GM12878 (cell line): ENCODE measurements at regions not wholly inside any gene's neighbourhood (a gene's known extent, or its start where the extent isn't known, plus 50 kb on each side); places are given as distances from the start of the nearest gene placed in this dataset.

Experiments
- ATAC-seq: fragments of 200-7000 bp; cut with Tn5 transposase; 3 replicates; pipeline ENCODE4 v1.9.1; 2020; ENCODE audit warnings: mild to moderate bottlenecking, moderate library complexity
- BruUV-seq: library from RNA; stranded (reverse); fragments of 400-500 nt; replicated peaks from 2 replicates; lab custom pipeline; 2021; lab: Mats Ljungman, UMichigan
- CTCF ChIA-PET: fragments of 300-600 bp; sonication (Branson Sonifier 250); formaldehyde crosslinking; extraction: SDS; loops from one replicate; lab custom pipeline; 2021; ENCODE audit warnings: inconsistent platforms; lab: Yijun Ruan, JAX
- POLR2A ChIA-PET: fragments of 350-600 bp; formaldehyde crosslinking; extraction: SDS; loops from one replicate; lab custom pipeline; 2021; ENCODE audit warnings: inconsistent platforms; lab: Charles Lee
- RAD21 ChIA-PET: fragments of 300-600 bp; sonication (Branson Sonifier 250); formaldehyde crosslinking; loops from one replicate; lab custom pipeline; 2023; ENCODE audit warnings: antibody characterized with exemption; ENCODE audit not compliant: unreplicated experiment; lab: Charles Lee
- SMC1A ChIA-PET: fragments of 300-600 bp; sonication (Branson Sonifier 250); formaldehyde crosslinking; loops from one replicate; lab custom pipeline; 2023; ENCODE audit not compliant: unreplicated experiment, uncharacterized antibody; lab: Charles Lee
- DNase-seq: peaks from one replicate; pipeline ENCODE4 v3.0.0-alpha.2; 2011; ENCODE audit warnings: low read depth, low spot score
- FAIRE-seq: peaks from 3 replicates; lab custom pipeline; 2011; peaks lifted over from hg19 to GRCh38; lab: Jason Lieb, UNC
- H2AFZ ChIP-seq: 2 replicates; pipeline ENCODE4 v1.6.0; 2011; ENCODE audit warnings: low read depth, low read length, control low read depth; ENCODE audit not compliant: control insufficient read depth
- H3K27ac ChIP-seq: 2 replicates; pipeline ENCODE4 v1.5.1; 2011; ENCODE audit warnings: control low read depth; ENCODE audit not compliant: control insufficient read depth, insufficient read depth
- H3K27me3 ChIP-seq, 2 experiments: replicated peaks in 1 of 2; 2 replicates each; pipeline versions ENCODE4 v1.6.0 to v1.6.1; 2011; ENCODE audit warnings: low read length in 1 of 2; ENCODE audit not compliant: control insufficient read depth in 2 of 2, insufficient read depth in 2 of 2
- H3K36me3 ChIP-seq, 2 experiments: 2 replicates each; pipeline ENCODE4 v1.5.1; 2011; ENCODE audit warnings: low read length in 1 of 2; ENCODE audit not compliant: control insufficient read depth in 2 of 2, insufficient read depth in 2 of 2
- H3K4me1 ChIP-seq: 2 replicates; pipeline ENCODE4 v1.6.1; 2011; ENCODE audit warnings: mild to moderate bottlenecking, low read length, moderate library complexity, mixed read lengths; ENCODE audit not compliant: control insufficient read depth, insufficient read depth
- H3K4me2 ChIP-seq: 2 replicates; pipeline ENCODE4 v1.6.0; 2011; ENCODE audit warnings: control low read depth; ENCODE audit not compliant: control insufficient read depth, insufficient read depth
- H3K4me3 ChIP-seq: fragments of 200-600 bp; sonication (generic); 2 replicates; pipeline ENCODE4 v1.5.1; 2016
- H3K79me2 ChIP-seq: 2 replicates; pipeline ENCODE4 v1.6.0; 2011; ENCODE audit warnings: low read length; ENCODE audit not compliant: control insufficient read depth, insufficient read depth
- H3K9ac ChIP-seq: 2 replicates; pipeline ENCODE4 v1.8.0; 2011; ENCODE audit warnings: low read length, control low read depth, mixed read lengths; ENCODE audit not compliant: control insufficient read depth, insufficient read depth
- H3K9me3 ChIP-seq: replicated peaks from 3 replicates; pipeline ENCODE4 v1.5.1; 2011; ENCODE audit warnings: mild to moderate bottlenecking, low read length; ENCODE audit not compliant: control insufficient read depth, insufficient read depth
- H4K20me1 ChIP-seq: 2 replicates; pipeline ENCODE4 v1.6.0; 2011; ENCODE audit not compliant: control insufficient read depth, insufficient read depth
- BACH1 ChIP-seq: fragments of 450-650 bp; IDR thresholded peaks from 2 replicates; pipeline ENCODE4 v1.6.1; 2017; ENCODE audit warnings: mild to moderate bottlenecking, borderline replicate concordance
- JUND ChIP-seq: IDR thresholded peaks from 2 replicates; pipeline ENCODE4 v1.6.1; 2012; ENCODE audit warnings: low read depth, mild to moderate bottlenecking, low read length, improper control_type of control experiment, moderate library complexity
- RELA ChIP-seq: fragments of 450-650 bp; IDR thresholded peaks from 2 replicates; pipeline ENCODE4 v1.8.0; 2014; ENCODE audit warnings: borderline replicate concordance; ENCODE audit not compliant: partially characterized antibody
- SRF ChIP-seq, 2 experiments: IDR thresholded peaks; 2 replicates each; pipeline ENCODE4 v1.6.1; 2011; ENCODE audit warnings: low read depth in 2 of 2, low read length in 2 of 2, mild to moderate bottlenecking in 1 of 2, moderate library complexity in 1 of 2
- WGBS: methylation state at CpG from one replicate; pipeline ENCODE4 v1.1.6; 2016; ENCODE audit warnings: low lambda C conversion rate; ENCODE audit not compliant: insufficient replicate concordance, insufficient coverage; ENCODE audit errors: missing lambda C conversion rate; 5-methylcytosine and 5-hydroxymethylcytosine counted together
- in situ Hi-C: fragments of 300-500 bp; cut with MboI; formaldehyde crosslinking; loops from 9 replicates; pipeline ENCODE4 v1.14.3; 2018; ENCODE audit warnings: mixed read lengths
- intact Hi-C: fragments of 100-400 bp; cut with micrococcal nuclease; formaldehyde crosslinking; loops from one replicate; pipeline ENCODE4 v1.14.2; 2022; ENCODE audit not compliant: unreplicated experiment
- TF ChIP-seq, protein P1 (sequence below): fragments of 150-350 bp; IDR thresholded peaks from 2 replicates; pipeline ENCODE4 v1.6.1; 2016; ENCODE audit warnings: low read depth, low read length

DNA sequence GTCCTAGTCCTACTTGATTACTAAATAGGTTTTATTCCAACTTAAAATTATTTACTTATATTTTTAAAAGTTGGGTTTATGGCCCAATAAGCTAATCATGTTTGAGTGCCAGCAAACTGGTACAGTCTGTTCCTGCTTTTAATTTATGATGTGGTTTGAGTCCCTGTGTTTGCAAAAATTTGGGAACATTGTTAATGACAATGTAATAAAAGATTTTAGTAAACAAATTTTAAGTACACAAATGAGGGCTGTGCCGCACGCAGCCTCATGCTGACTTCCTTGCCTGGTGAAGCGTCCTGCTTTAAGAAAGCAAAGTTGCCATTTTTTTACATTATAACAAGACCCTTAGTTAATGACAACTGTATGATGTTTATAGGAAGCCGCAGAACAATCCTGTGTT is 96.8 kb upstream of the MAP1B start:
- no peaks in the 10 kb centered on the region; a peak in 1 of 4 replicates for H3K27me3 ChIP-seq
- FAIRE-seq (no peak), ATAC-seq (no peak), DNase-seq (no peak)
- SMC1A ChIA-PET: no interaction called here
- H2AFZ ChIP-seq: no peak overlapping the region
- WGBS: 65% methylated on average over 4 of the region's 4 CpGs
- H4K20me1 ChIP-seq: no peaks in the 10 kb centered on the region
- no peak overlapping the region for H3K4me3 ChIP-seq
- H3K4me1 ChIP-seq: no peaks in the 10 kb centered on the region
- RAD21 ChIA-PET: no interaction called here
- no peaks in the 10 kb centered on the region for H3K79me2 ChIP-seq
- POLR2A ChIA-PET: no interaction called here
- no peaks in the 10 kb centered on the region for H3K9me3 ChIP-seq
- in situ Hi-C loops (no loop called here), intact Hi-C loops (no loop called here)
- BruUV-seq: no TSS peak
- TF ChIP-seq, protein P1, sequence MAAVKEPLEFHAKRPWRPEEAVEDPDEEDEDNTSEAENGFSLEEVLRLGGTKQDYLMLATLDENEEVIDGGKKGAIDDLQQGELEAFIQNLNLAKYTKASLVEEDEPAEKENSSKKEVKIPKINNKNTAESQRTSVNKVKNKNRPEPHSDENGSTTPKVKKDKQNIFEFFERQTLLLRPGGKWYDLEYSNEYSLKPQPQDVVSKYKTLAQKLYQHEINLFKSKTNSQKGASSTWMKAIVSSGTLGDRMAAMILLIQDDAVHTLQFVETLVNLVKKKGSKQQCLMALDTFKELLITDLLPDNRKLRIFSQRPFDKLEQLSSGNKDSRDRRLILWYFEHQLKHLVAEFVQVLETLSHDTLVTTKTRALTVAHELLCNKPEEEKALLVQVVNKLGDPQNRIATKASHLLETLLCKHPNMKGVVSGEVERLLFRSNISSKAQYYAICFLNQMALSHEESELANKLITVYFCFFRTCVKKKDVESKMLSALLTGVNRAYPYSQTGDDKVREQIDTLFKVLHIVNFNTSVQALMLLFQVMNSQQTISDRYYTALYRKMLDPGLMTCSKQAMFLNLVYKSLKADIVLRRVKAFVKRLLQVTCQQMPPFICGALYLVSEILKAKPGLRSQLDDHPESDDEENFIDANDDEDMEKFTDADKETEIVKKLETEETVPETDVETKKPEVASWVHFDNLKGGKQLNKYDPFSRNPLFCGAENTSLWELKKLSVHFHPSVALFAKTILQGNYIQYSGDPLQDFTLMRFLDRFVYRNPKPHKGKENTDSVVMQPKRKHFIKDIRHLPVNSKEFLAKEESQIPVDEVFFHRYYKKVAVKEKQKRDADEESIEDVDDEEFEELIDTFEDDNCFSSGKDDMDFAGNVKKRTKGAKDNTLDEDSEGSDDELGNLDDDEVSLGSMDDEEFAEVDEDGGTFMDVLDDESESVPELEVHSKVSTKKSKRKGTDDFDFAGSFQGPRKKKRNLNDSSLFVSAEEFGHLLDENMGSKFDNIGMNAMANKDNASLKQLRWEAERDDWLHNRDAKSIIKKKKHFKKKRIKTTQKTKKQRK: no peak
- TF ChIP-seq JUND (no peak), SRF (IDR thresholded peaks at IDR 0.05; ENCODE audit: low read depth in 2 of 2, low read length in 2 of 2) (no peak), BACH1 (no peak), RELA (no peak)
- H3K27ac ChIP-seq: no peak overlapping the region
- no peaks in the 10 kb centered on the region for H3K36me3 ChIP-seq
- no peak overlapping the region for H3K9ac ChIP-seq
- CTCF ChIA-PET: no interaction called here
- H3K4me2 ChIP-seq: no peak overlapping the region
